Body of pancreas (tissue), 4 donors: ENCODE measurements at regions not wholly inside any gene's neighbourhood (a gene's known extent, or its start where the extent isn't known, plus 50 kb on each side); places are given as distances from the start of the nearest gene placed in this dataset.

Experiments used
- POLR2A ChIP-seq, 3 donors: fragments of 450-650 bp; IDR thresholded peaks; one replicate each; pipeline ENCODE4 v1.6.1; 2016; ENCODE audit warnings: antibody characterized with exemption in 3 of 3, mild to moderate bottlenecking in 2 of 3
- TF ChIP-seq, protein P1 (sequence below), 7 experiments: fragments of 450-650 bp in 4 of 7; fragments of 200-600 bp in 3 of 7; sonication (generic) in 3 of 7; IDR thresholded peaks; one replicate each; pipeline ENCODE4 v1.5.1; 2016 to 2019; ENCODE audit warnings: antibody characterized with exemption in 7 of 7

- TF ChIP-seq, protein P1, sequence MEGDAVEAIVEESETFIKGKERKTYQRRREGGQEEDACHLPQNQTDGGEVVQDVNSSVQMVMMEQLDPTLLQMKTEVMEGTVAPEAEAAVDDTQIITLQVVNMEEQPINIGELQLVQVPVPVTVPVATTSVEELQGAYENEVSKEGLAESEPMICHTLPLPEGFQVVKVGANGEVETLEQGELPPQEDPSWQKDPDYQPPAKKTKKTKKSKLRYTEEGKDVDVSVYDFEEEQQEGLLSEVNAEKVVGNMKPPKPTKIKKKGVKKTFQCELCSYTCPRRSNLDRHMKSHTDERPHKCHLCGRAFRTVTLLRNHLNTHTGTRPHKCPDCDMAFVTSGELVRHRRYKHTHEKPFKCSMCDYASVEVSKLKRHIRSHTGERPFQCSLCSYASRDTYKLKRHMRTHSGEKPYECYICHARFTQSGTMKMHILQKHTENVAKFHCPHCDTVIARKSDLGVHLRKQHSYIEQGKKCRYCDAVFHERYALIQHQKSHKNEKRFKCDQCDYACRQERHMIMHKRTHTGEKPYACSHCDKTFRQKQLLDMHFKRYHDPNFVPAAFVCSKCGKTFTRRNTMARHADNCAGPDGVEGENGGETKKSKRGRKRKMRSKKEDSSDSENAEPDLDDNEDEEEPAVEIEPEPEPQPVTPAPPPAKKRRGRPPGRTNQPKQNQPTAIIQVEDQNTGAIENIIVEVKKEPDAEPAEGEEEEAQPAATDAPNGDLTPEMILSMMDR (IDR thresholded peaks at IDR 0.05), result no peak
- no peak for TF ChIP-seq POLR2A (IDR thresholded peaks at IDR 0.05)
These were observed 1092.7 kb downstream of the BRD1 start for GRCh38 chr22:48734961-48735360.
